NCI-H2107 (cell line): ENCODE measurements at regions not wholly inside any gene's neighbourhood (a gene's known extent, or its start where the extent isn't known, plus 50 kb on each side); places are given as distances from the start of the nearest gene placed in this dataset.
"Not testable (repeated sequence)": the region's sequence is repeated elsewhere in the genome, so short reads cannot be mapped to it uniquely, and the experiment has no call there.

Source experiments
- DNase-seq: peaks from one replicate; lab custom pipeline; 2025; lab: John Stamatoyannopoulos, UW

GRCh38 chr15:84360902-84361301 is 125.3 kb downstream of the GOLGA6L4 start:
- not testable (repeated sequence) for DNase-seq

DNA sequence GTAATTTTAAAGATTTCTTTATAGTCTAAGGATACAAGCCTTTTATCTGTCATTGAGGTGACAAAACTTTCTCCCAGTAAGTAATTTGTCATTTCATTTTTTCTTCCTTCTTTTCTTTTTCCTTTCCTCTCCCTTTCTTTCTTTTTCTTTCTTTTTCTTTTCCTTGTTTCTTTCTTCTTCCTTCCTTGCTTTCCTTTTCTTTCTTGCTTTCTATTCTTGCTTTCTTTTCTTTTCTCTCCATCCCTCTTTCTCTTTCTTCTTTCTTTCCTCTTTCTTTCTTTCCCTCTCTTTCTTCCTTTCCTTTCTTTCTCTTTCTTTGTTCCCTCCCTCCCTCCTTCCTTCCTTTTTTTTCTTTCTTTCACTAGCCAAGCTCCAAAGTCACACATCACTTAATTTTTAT is 148.8 kb downstream of the GOLGA6L4 start:
- not testable (repeated sequence) for DNase-seq

DNA sequence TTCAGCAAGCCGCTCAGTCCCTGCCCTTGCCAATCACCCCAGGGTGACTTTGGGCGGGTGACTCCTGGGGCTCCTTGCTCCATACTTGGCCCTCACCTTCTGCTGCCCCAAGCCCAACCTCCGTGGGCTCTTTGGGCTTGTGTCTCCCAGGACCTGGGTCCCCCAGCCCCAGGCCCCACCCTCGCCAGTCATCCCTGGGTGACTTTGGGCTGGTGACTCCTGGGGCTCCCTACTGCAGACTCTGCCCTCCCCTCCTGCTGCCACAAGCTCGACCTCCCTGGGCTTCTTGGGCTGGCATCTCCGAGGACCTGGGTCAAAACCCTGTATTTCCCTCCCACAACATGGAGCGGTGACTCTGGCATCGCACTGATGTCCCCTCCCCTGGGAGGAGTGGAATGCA is 151.5 kb downstream of the GOLGA6L4 start:
- no peak for DNase-seq

DNA sequence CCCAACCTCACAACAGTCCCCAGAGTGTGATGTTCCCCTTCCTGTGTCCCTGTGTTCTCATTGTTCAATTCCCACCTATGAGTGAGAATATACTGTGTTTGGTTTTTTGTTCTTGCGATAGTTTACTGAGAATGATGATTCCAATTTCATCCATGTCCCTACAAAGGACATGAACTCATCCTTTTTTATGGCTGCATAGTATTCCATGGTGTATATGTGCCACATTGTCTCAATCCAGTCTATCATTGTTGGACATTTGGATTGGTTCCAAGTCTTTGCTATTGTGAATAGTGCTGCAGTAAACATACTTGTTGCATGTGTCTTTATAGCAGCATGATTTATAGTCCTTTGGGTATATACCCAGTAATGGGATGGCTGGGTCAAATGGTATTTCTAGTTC is 152.6 kb downstream of the GOLGA6L4 start:
- DNase-seq: not testable (repeated sequence)

GRCh38 chr15:84388638-84389037 is 153.1 kb downstream of the GOLGA6L4 start:
- DNase-seq: not testable (repeated sequence)

GRCh38 chr15:84390324-84390723 is 154.8 kb downstream of the GOLGA6L4 start:
- DNase-seq: not testable (repeated sequence)

DNA sequence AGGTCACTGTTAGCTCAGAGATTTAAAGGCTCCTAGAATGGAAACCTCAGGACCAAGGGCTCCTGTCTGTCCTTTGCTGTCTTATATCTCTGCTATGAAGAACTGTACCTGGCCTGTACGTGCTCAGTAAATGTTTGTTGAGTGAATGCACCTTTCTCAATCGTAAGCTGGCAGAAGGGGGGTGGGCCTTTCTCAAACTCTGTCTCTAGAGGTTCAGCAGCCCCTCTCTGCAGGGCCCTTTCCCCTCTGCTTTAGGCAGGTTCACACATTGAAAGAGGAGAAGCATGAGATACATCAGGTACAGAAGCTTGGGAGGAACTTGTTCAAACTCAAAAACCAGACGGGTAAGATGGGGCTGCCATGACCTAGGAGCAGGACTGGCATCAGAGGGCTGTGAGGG is 155.6 kb downstream of the GOLGA6L4 start:
- no peak for DNase-seq

DNA sequence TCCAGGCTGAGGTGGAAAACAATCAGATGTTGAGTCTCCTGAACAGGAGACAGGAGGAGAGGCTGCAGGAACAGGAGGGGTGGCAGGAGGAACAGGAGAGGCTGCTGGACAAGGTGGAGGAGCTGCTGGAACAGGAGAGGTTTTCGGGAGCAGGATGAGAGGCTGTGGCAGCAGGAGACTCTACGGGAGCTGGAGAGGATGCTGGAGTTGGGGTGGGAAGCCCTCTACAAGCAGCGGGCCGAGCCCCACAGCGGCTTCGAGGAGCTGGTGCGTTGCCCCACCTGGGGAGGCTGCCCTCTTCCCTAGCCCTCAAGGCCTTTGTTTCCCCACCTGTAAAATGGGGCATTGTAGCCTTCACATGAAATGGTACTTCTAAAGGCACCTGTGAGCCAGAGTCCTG is 156.4 kb downstream of the GOLGA6L4 start:
- not testable (repeated sequence) for DNase-seq

- peak; percentile 3 for DNase-seq
Observed at GRCh38 chr15:84393386-84393936, 157.9 kb downstream of the GOLGA6L4 start.

GRCh38 chr15:84393966-84394365 is 158.4 kb downstream of the GOLGA6L4 start:
- not testable (repeated sequence) for DNase-seq

- DNase-seq: not testable (repeated sequence)
Observed at GRCh38 chr15:84395384-84395783, 159.8 kb downstream of the GOLGA6L4 start.

DNA sequence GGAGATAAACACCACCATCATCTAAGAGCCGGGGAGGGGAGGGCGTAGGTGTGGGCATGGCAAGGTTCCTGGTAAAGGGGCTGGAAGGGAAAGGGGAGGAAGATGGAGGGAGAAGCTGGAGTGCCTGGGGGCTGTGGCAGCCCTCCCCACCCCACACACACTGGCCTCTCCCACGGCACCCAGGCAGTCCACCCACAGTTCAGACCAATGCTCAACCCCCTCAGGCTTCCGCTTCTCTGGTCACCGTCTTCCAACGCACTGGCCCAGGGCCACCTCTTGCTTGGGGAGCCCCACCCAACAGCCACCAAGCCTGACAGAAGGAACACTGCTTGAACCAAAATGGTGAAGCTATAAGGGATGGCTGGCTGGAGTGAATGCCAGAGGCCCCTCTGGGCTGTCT is 160.3 kb downstream of the GOLGA6L4 start:
- DNase-seq: not testable (repeated sequence)

DNA sequence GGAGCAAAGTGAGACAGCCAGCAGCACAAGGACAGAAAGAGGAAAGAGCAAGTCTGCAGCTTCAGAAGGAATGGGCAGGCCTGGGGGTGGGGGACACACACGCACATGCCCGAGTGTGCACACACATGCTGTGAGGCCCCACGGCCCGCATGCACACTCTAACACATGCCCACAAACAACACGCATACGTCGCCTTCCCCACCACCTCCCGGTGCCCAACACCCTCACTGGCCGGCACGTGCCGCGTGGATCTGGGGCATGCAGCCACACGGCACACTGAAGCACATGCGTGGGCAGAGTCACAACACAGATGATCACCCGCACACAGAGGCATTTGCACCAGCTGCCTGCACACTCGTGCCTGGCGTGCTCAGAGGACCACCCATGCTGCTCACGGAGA is 161.5 kb downstream of the GOLGA6L4 start:
- DNase-seq: not testable (repeated sequence)

GRCh38 chr15:84398087-84398486 is 162.5 kb downstream of the GOLGA6L4 start:
- not testable (repeated sequence) for DNase-seq

- DNase-seq: no peak
Observed at GRCh38 chr15:84398763-84399701, 163.5 kb downstream of the GOLGA6L4 start.

- no peak for DNase-seq
Observed at GRCh38 chr15:84400017-84400740, 164.6 kb downstream of the GOLGA6L4 start.

- no peak for DNase-seq
Observed at GRCh38 chr15:84400820-84401219, 165.2 kb downstream of the GOLGA6L4 start.

DNA sequence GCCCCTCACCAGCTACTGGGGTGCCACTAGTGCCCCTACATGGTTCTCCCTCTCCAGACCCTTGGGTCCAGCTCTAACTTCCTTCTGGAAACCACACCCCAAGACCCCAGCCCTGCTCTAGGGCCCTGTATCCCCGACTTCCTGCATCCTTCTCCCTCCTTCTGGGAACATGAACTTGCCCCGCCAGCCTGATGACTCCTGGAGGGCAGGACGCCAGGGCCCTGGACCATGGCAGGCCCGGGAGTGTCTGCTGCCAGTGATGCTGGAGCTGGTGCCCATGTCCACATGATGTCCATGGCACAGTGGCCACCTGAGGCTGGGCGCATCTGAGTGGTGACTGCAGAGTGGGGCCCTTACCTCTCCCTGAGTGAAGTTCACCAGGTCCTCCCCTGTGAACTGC is 165.9 kb downstream of the GOLGA6L4 start:
- not testable (repeated sequence) for DNase-seq

GRCh38 chr15:84401891-84402840 is 166.6 kb downstream of the GOLGA6L4 start:
- not testable (repeated sequence) for DNase-seq

DNA sequence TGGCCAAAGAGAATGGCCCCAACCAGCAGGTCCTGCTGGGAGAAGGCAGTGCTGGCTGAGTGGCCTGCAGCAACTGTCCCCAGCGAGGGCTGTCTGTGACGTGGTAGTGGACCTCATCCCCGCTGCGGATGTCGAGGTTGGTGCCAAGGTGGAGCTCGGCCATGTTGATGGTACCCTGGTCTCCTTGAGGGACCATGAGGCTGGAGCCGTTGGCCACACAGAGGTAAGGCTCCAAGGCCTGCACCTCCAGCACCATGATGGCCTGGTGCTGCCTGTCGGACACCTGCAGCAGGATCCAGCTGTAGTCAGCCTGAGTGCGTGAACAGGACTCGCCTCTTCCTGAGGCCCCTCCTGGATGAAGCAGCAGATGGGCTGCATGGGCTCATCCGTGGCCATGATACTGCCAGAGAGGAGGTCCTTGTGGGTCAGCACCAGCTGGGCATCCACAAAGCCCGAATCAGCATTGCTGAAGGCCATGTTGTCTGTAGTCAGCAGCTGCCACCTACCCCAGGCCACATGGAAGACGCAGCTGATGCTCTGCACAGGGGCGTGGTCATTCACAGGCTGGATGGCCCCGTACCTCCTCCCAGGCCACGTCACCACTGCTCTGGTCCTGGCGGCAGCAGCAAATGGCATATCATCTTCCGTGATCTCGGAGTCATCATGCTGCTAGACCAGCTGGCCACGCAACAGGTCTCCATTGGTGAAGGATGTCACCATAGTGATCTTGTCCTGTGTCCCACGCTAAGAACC is 167.5 kb downstream of the GOLGA6L4 start:
- DNase-seq: no peak

- not testable (repeated sequence) for DNase-seq
Observed at GRCh38 chr15:84409357-84409756, 173.8 kb downstream of the GOLGA6L4 start.
